ENCODE measurements at regions not wholly inside any gene's neighbourhood (a gene's known extent, or its start where the extent isn't known, plus 50 kb on each side); places are given as distances from the start of the nearest gene placed in this dataset.

DNA sequence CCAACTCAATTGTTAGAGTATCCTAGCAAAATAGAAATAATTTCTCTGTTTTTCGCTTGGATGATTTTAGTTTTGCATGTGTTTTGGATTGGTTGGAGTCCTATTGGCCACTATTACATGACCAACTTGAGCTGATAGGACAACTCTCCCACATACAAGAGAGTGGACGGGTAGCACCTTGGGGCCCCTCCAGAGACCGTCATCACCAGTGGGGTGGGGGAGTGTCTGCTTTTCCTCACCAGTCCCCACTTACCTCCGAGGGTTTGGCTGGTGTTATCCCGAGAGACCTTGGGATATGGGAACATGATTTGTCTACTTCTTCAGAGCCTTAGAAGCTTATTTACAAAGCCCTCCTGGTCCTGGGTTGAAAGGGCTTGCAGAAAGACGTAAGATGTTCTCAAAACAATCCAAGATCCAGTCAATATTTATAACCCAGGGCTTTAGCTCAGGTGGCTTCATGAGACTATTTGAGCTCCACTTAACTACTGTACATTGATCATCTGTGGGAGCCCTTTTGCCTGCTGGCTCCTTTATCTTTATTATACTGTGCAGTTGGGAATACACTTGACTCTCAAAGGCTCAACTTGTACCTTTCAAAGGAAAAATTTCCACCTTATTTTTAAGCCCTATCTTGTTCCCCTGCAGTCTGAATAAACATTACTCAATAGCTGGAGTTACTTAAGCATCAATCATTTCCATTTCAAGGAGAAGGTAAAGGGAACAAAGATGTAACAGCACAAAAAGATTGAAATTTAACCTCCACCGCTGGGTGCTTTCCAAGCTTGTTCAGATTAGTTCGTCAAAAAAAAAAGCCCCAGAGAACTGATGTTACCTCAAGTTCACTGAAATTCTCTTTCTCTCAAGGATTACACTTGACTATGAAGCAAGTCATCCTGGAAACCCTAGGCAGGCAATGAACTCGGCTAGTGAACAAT, 119.7 kb downstream of the WDR11 start:
- TF ChIP-seq, protein P1, sequence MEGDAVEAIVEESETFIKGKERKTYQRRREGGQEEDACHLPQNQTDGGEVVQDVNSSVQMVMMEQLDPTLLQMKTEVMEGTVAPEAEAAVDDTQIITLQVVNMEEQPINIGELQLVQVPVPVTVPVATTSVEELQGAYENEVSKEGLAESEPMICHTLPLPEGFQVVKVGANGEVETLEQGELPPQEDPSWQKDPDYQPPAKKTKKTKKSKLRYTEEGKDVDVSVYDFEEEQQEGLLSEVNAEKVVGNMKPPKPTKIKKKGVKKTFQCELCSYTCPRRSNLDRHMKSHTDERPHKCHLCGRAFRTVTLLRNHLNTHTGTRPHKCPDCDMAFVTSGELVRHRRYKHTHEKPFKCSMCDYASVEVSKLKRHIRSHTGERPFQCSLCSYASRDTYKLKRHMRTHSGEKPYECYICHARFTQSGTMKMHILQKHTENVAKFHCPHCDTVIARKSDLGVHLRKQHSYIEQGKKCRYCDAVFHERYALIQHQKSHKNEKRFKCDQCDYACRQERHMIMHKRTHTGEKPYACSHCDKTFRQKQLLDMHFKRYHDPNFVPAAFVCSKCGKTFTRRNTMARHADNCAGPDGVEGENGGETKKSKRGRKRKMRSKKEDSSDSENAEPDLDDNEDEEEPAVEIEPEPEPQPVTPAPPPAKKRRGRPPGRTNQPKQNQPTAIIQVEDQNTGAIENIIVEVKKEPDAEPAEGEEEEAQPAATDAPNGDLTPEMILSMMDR (IDR thresholded peaks at IDR 0.05), result no peak
- TF ChIP-seq EZH2 (IDR thresholded peaks at IDR 0.05; ENCODE audit: borderline replicate concordance, insufficient read depth, low read depth, low read length, poor library complexity, severe bottlenecking), result no peak

Measured in B cell (primary cell).